G401 (cell line): ENCODE measurements at regions not wholly inside any gene's neighbourhood (a gene's known extent, or its start where the extent isn't known, plus 50 kb on each side); places are given as distances from the start of the nearest gene placed in this dataset.

Experiments
- DNase-seq: peaks from one replicate; pipeline ENCODE4 v3.0.0-alpha.2; 2015; ENCODE audit warnings: low spot score
- in situ Hi-C: cut with HindIII; loops from 2 replicates; pipeline ENCODE4 v1.10.0; 2016; ENCODE audit warnings: low sequenced_read_pairs, mixed read lengths

- DNase-seq = no peak
- in situ Hi-C loops = loop anchor here (5.0 kb wide), 1 partner anchor 41 kb away; no protein-coding TSS in a partner anchor
These were observed 267.8 kb upstream of the NXPH2 start for GRCh38 chr2:139048017-139048416.

DNA sequence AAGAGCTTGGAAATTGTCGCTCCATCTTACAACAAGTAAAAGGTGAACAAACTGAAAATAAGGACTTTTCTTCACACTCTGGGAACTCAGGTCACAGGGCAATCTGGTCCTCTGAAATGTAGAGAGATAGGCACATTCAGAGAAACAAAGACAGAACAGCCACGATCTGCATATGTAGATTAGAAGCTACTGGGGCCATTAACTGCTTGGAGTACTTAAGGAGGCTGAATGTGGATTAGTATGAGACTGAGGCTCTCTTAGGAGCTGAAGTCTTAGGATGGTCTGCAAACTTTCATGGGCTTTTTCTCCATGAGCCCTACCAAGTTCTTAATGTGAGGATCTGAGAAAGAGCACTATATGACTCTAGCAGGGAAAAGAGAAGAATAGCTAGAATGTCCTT, 265.3 kb upstream of the NXPH2 start:
- in situ Hi-C loops = loop anchor here (5.0 kb wide), 1 partner anchor 38 kb away; no protein-coding TSS in a partner anchor
- no peak for DNase-seq

GRCh38 chr2:139034064-139034463, 253.9 kb upstream of the NXPH2 start:
- in situ Hi-C loops = no loop called here
- no peak for DNase-seq

DNA sequence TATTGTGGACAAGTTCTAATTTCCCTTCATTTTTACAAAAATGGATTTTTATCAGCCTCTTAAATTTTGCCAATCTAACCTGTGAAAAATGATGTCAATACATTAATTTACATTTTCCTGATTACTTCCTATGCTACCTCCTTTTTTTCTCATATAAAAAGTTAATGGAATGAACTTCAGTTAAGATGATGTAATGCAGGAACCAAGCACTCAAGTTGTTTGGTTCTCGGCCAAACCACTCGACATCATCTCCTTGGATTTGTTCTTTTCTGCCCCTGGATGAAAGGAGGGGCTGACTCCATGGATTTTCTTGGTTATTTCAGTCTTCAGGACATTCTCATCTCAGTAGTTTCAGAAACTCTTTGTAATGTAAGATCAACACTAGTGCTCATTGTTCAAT, 253.1 kb upstream of the NXPH2 start:
- no peak for DNase-seq
- in situ Hi-C loops = no loop called here

- DNase-seq = no peak
- in situ Hi-C loops = no loop called here
These were observed 251.5 kb upstream of the NXPH2 start for GRCh38 chr2:139031722-139032121.

DNA sequence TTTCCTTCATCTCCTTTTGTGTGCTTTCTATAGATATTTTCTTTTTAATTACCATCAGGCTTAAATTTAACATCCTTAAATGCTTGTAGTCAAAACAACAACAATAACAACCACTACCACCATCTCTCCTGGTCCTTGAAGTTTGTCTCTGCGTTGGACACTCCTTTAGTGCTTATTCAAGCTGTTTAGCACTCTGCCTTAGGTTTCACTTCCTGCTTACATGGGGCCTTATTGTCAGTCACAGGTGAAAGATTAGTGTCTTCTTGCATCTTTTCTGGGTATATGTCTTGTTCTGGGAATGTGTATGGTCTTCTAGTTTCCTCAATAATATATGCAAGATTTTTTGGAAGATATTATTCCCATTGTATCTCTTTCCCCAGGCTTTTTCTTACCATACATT, 240.1 kb upstream of the NXPH2 start:
- in situ Hi-C loops = no loop called here
- DNase-seq = no peak

DNA sequence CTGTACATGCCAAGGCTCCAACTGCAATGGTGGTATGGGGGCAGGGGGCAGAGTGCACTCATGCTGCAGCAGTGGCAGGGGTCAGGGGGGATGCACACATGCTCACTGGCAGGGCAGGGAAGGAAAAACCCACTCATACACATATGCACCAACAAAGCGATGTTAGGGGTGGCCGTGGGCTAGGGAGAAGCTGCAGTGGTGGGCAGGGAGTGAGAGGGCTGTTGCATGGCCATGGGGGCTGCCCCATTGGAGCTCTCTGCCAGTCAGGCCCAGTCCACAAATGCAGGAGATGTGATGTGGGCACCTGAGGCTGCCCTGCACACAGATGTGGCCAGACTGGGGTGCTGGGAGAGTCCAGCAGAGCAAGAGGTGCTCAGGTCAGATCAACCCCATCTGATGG, 238.1 kb upstream of the NXPH2 start:
- in situ Hi-C loops = no loop called here

DNA sequence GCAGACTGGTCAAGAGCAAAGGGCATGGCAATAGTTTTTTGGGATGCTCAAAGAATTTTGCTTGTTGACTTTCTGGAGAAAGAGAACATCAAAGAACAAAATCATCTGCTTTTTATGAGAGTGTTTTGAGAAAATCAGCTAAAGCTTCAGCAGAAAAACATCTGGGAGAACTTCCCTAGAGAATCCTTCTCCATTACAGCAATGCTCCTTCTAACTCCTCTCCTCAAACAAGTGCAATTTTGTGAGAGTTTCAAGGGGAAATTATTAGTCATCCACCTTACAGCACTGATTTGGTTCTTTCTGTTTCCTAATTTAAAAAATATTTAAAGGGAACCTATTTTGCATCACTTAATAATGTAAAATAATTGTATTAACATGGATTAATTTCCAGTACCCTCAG, 226.9 kb upstream of the NXPH2 start:
- DNase-seq = no peak
- in situ Hi-C loops = loop anchor here (5.0 kb wide), 1 partner anchor 40 kb away; no protein-coding TSS in a partner anchor

More for the DNA sequence above, 238.1 kb upstream of the NXPH2 start:
- no peak for DNase-seq

GRCh38 chr2:139000131-139000785, 220.1 kb upstream of the NXPH2 start:
- DNase-seq = no peak
- in situ Hi-C loops = no loop called here

DNA sequence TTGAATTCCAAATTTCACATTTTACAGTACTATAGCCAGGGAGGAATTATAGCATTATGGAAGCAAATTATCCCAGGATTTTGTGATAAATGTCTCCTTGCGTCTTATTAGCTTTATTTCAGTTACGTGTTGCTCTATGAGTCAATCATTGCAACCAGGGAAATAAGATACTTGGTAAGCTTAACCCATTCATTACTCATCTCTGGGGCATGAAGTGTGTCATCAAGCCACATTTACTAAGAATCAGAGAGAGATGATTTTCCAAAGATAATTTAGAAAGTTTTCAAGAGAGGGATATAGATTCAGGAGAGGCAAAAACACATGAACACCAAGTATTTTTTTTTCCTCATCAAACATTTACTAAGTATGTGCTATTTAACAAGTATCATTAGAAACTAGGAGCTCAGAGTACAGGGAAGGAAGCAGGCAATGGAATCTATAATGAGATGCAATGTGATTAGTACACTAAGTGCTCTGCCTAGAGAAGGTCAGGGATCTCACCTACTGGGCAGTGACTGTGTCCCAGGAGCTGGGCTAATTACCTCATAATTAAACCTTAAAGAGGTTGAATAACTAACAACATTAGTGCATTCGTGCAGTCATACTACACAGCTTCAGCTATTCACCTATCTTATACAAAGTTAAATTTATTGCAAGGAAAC, 217.8 kb upstream of the NXPH2 start:
- in situ Hi-C loops = no loop called here
- no peak for DNase-seq

GRCh38 chr2:138997346-138997745, 217.2 kb upstream of the NXPH2 start:
- in situ Hi-C loops = no loop called here
- DNase-seq = no peak

GRCh38 chr2:138994502-138994901, 214.3 kb upstream of the NXPH2 start:
- DNase-seq = no peak
- in situ Hi-C loops = no loop called here

- in situ Hi-C loops = no loop called here
- no peak for DNase-seq
These were observed 205.7 kb upstream of the NXPH2 start for GRCh38 chr2:138985881-138986280.

DNA sequence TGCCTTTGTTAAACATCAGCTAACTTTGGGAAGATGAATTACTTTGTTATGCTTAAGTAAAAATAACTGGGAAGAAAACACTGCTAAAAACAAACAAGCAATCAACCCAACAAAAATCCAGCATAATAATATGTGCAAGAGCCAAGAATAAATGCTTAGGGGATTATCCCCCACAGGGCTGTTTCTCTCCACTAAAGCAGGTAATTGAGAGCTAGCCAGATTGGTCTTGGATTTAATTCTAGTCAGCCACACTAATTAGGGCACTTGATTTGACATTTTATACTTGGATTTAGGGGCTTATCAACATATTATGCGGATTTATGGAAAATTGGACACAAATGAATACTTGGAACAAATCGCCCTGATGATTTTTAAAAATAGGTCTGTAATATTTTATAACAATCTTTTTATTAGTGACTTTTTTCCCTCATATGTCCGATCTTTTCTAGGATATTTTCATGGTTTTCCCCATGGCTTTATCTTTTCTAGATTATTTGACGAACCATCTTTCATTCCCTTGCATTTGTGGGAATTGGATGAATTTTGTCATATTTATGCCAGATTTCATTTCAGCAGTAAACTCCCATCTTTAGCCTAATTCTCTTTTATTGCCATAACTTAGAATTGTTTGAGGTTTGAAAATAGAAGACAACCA, 199.1 kb upstream of the NXPH2 start:
- DNase-seq = no peak
- in situ Hi-C loops = no loop called here

GRCh38 chr2:138974651-138975050, 194.5 kb upstream of the NXPH2 start:
- DNase-seq = no peak
- in situ Hi-C loops = no loop called here

- in situ Hi-C loops = no loop called here
- DNase-seq = no peak
These were observed 184.2 kb upstream of the NXPH2 start for GRCh38 chr2:138964418-138964817.

DNA sequence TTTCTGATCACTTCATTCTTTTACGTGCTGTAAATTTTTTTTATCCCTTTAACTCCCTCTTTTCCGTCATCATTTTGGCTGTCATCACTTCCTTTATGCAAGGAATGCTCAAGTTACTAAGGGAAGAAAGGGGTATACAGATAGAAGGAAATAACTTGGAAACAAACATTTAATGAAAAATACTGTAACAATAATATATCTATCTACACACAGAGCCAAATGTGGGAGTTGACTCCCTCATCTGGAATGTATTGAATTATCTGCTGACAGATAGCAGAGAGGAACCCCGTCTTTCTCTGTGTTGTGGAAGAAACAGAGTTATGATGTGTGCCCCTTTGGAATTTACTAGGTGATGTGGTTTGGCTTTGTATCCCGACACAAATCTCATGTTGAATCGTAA, 182.5 kb upstream of the NXPH2 start:
- in situ Hi-C loops = no loop called here
- no peak for DNase-seq

GRCh38 chr2:138960191-138960590, 180.0 kb upstream of the NXPH2 start:
- DNase-seq = no peak

GRCh38 chr2:138959031-138959430, 178.8 kb upstream of the NXPH2 start:
- DNase-seq = no peak
- in situ Hi-C loops = no loop called here

More at GRCh38 chr2:138960191-138960590, 180.0 kb upstream of the NXPH2 start:
- in situ Hi-C loops = no loop called here

DNA sequence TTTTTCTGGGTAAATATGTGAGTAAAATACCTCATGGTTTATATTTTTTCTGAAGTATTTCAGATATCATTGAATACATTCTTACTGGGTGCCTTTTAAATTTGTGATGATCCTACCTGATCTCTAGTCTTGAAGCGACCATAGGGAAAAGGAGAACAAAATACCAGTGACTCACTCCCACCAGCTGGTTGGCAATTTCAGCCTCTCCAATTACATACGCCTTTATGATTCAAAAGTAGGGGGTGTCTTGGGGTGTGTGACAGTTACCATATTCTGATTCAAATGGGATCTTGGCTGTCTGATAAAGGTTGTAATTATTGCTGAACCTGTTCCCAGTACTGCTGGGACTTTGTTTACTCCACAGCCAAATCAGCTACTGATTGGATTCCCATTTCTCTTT, 175.9 kb upstream of the NXPH2 start:
- in situ Hi-C loops = no loop called here
- DNase-seq = no peak
